ENCODE measurements at regions not wholly inside any gene's neighbourhood (a gene's known extent, or its start where the extent isn't known, plus 50 kb on each side); places are given as distances from the start of the nearest gene placed in this dataset.

DNA sequence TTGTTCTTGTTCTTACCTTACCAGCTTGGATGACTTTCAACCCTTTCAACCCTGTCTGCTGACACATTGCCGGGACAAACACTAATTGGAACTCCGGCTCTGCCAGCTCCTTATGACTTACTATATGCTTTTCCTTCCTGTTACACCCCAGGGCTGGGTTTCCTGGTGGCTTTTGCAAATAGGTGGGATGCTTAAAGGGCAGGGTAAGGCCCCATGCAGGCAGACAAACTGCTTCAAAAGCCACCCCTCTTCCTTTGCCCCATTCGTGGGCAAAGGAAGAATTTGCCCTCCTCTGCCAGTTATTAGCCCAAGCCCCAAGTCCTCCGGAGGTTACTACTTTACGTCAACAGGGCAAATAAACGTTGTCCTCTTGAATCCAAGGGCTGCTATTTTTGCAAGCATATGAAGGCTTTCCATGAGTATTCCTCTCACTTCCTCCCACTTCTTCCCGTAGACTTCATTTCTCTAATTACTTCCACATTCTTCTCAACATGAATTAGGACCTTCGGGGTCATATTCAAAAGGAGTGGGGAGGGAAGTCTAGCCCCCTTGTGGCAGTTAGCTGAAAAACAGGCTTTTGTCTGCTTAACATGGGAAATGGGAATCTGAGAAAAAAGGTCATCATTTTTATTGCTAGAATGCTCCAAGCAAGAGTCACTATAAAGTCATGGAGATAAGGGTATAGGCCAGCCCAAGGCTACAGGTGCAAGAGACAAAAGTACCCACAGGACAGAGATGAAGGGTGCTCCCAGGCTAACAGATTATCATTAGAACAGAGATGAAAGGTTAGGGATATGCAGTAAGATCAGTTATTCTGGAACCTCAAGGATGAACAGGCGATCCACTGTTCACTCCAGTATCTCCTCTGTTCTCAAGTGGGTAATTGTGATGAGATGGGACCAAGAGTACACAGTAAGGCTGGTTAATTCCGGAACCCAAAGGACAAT lies 56.3 kb upstream of the FSTL1 start:
- H3K4me1 ChIP-seq (ENCODE audit: control insufficient read depth, insufficient read depth, low read depth, low read length): peaks cover 1% of the 10 kb centered on the region
- H2BK5ac ChIP-seq (ENCODE audit: low read depth, low read length, poor library complexity, severe bottlenecking): no peak overlapping the region
- no peaks in the 10 kb centered on the region for H3K79me1 ChIP-seq (replicated peaks; ENCODE audit: low read length, poor library complexity, severe bottlenecking)
- H3K14ac ChIP-seq (ENCODE audit: low read length in 2 of 2): no peak overlapping the region
- H3K18ac ChIP-seq (ENCODE audit: low read depth in 1 of 2, low read length in 2 of 2): no peak overlapping the region
- H3K36me3 ChIP-seq (ENCODE audit: control insufficient read depth in 1 of 2, insufficient read depth in 2 of 2, low read depth in 1 of 2, low read length in 2 of 2): no peaks in the 10 kb centered on the region
- no peak overlapping the region for H4K8ac ChIP-seq (ENCODE audit: low read length)
- H3K27ac ChIP-seq (ENCODE audit: low read length, poor library complexity, severe bottlenecking): no peak overlapping the region
- H4K91ac ChIP-seq (ENCODE audit: low read length): no peak overlapping the region
- no peak overlapping the region for H2AFZ ChIP-seq (ENCODE audit: low read depth, low read length)
- no peaks in the 10 kb centered on the region for H3K9me3 ChIP-seq (ENCODE audit: control insufficient read depth, low read length)
- H3K4me3 ChIP-seq (ENCODE audit: insufficient read depth in 1 of 2, low read depth in 1 of 2, low read length in 2 of 2): peak overlapping the region in 1 of 2 experiments; percentile 47
- H2BK12ac ChIP-seq (ENCODE audit: low read length in 2 of 2): no peak overlapping the region
- WGBS: 80% methylated on average over 8 of the region's 10 CpGs
- peak; percentile 54 for DNase-seq
- no peaks in the 10 kb centered on the region for H3K27me3 ChIP-seq (ENCODE audit: control insufficient read depth in 1 of 2, insufficient read depth in 1 of 2, low read length in 2 of 2)
- no peak overlapping the region for H3K4ac ChIP-seq (ENCODE audit: low read depth in 1 of 2, low read length in 2 of 2)
- H3K23ac ChIP-seq (ENCODE audit: low read length in 2 of 2): no peak overlapping the region
- H2BK15ac ChIP-seq (ENCODE audit: low read depth, poor library complexity, severe bottlenecking): no peak overlapping the region
- H2BK120ac ChIP-seq (ENCODE audit: low read depth, low read length): no peak overlapping the region
- no peak overlapping the region for H3K4me2 ChIP-seq (ENCODE audit: low read length, poor library complexity, severe bottlenecking)
- H3K9ac ChIP-seq (ENCODE audit: low read length): peak overlapping the region; percentile 24
- H2AK5ac ChIP-seq (ENCODE audit: low read length, severe bottlenecking): peak overlapping the region; percentile 21

- 79% methylated on average over 5 of the region's 5 CpGs for WGBS
- H3K9me3 ChIP-seq (ENCODE audit: control insufficient read depth, low read length): no peaks in the 10 kb centered on the region
- no peak overlapping the region for H2BK15ac ChIP-seq (ENCODE audit: low read depth, poor library complexity, severe bottlenecking)
- no peak overlapping the region for H3K4me2 ChIP-seq (ENCODE audit: low read length, poor library complexity, severe bottlenecking)
- H3K4me1 ChIP-seq (ENCODE audit: control insufficient read depth, insufficient read depth, low read depth, low read length): peaks cover 1% of the 10 kb centered on the region
- no peaks in the 10 kb centered on the region for H3K27me3 ChIP-seq (ENCODE audit: control insufficient read depth in 1 of 2, insufficient read depth in 1 of 2, low read length in 2 of 2)
- DNase-seq: no peak
- H4K91ac ChIP-seq (ENCODE audit: low read length): no peak overlapping the region
- no peak overlapping the region for H3K14ac ChIP-seq (ENCODE audit: low read length in 2 of 2)
- H3K18ac ChIP-seq (ENCODE audit: low read depth in 1 of 2, low read length in 2 of 2): no peak overlapping the region
- no peaks in the 10 kb centered on the region for H3K79me1 ChIP-seq (replicated peaks; ENCODE audit: low read length, poor library complexity, severe bottlenecking)
- H2AFZ ChIP-seq (ENCODE audit: low read depth, low read length): no peak overlapping the region
- no peak overlapping the region for H3K27ac ChIP-seq (ENCODE audit: low read length, poor library complexity, severe bottlenecking)
- H4K8ac ChIP-seq (ENCODE audit: low read length): no peak overlapping the region
- H3K36me3 ChIP-seq (ENCODE audit: control insufficient read depth in 1 of 2, insufficient read depth in 2 of 2, low read depth in 1 of 2, low read length in 2 of 2): no peaks in the 10 kb centered on the region
- peak overlapping the region in 1 of 2 experiments; percentile 47 for H3K4me3 ChIP-seq (ENCODE audit: insufficient read depth in 1 of 2, low read depth in 1 of 2, low read length in 2 of 2)
- peak overlapping the region; percentile 24 for H3K9ac ChIP-seq (ENCODE audit: low read length)
- no peak overlapping the region for H3K4ac ChIP-seq (ENCODE audit: low read depth in 1 of 2, low read length in 2 of 2)
- H2BK120ac ChIP-seq (ENCODE audit: low read depth, low read length): no peak overlapping the region
- no peak overlapping the region for H2BK5ac ChIP-seq (ENCODE audit: low read depth, low read length, poor library complexity, severe bottlenecking)
- H3K23ac ChIP-seq (ENCODE audit: low read length in 2 of 2): no peak overlapping the region
- no peak overlapping the region for H2AK5ac ChIP-seq (ENCODE audit: low read length, severe bottlenecking)
- no peak overlapping the region for H2BK12ac ChIP-seq (ENCODE audit: low read length in 2 of 2)
Observed at GRCh38 chr3:120506076-120506827, 55.5 kb upstream of the FSTL1 start.

DNA sequence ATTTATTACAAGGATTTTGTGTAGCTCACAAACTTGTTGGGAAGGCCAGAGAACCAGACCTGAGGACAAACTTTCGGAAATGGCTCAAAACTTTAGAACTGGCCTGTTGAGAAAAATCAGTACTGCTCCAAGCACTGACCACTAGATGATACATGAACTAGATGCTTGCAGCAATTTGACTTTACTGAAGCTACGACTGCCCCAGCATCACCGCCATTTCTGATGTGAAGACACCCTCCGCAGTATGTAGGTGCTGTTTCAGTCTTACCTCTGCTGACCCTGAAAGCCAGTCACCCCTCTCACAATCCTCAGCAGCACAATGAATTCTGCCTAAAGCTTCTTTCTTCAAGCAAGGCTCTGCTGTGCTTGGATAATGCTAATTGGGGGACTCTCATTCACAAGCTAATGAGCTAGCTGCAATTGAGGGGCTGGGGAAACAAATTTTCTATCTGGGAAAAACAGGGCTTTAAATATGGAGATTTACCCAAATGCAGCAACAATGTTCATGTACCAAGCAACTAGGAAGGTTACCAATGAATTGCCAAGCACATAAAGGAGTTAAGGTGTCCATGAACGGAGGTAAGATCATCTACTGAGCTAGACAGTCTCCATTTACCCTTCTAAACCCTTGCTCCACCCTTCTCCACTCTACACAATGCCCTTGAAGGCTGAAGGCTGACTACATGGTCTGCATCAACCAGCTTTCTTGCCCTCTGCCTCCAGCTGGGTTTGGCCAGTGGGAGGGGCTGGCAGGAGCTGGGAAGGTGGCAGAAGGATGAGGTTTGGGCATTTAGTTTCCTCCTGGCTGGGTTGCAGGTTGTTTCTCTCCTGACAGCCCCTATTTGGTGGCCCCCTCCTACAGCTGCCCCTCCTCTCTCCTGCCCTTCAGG lies 53.2 kb upstream of the FSTL1 start:
- Histone ChIP-seq H2BK5ac (ENCODE audit: low read depth, low read length, poor library complexity, severe bottlenecking) (no peak overlapping the region), H3K36me3 (ENCODE audit: control insufficient read depth in 1 of 2, insufficient read depth in 2 of 2, low read depth in 1 of 2, low read length in 2 of 2) (no peaks in the 10 kb centered on the region), H2BK12ac (ENCODE audit: low read length in 2 of 2) (no peak overlapping the region), H3K4me1 (ENCODE audit: control insufficient read depth, insufficient read depth, low read depth, low read length) (peaks cover 1% of the 10 kb centered on the region), H2BK120ac (ENCODE audit: low read depth, low read length) (no peak overlapping the region), H3K4ac (ENCODE audit: low read depth in 1 of 2, low read length in 2 of 2) (no peak overlapping the region), H3K79me1 (replicated peaks; ENCODE audit: low read length, poor library complexity, severe bottlenecking) (no peaks in the 10 kb centered on the region), H4K8ac (ENCODE audit: low read length) (no peak overlapping the region), H3K27ac (ENCODE audit: low read length, poor library complexity, severe bottlenecking) (no peak overlapping the region), H3K18ac (ENCODE audit: low read depth in 1 of 2, low read length in 2 of 2) (no peak overlapping the region), H2AK5ac (ENCODE audit: low read length, severe bottlenecking) (peak overlapping the region; percentile 23), H3K4me3 (ENCODE audit: insufficient read depth in 1 of 2, low read depth in 1 of 2, low read length in 2 of 2) (no peak overlapping the region), H3K23ac (ENCODE audit: low read length in 2 of 2) (no peak overlapping the region), H3K14ac (ENCODE audit: low read length in 2 of 2) (no peak overlapping the region), H3K27me3 (ENCODE audit: control insufficient read depth in 1 of 2, insufficient read depth in 1 of 2, low read length in 2 of 2) (no peaks in the 10 kb centered on the region), H4K91ac (ENCODE audit: low read length) (no peak overlapping the region), H3K9ac (ENCODE audit: low read length) (no peak overlapping the region), H3K9me3 (ENCODE audit: control insufficient read depth, low read length) (no peaks in the 10 kb centered on the region), H2BK15ac (ENCODE audit: low read depth, poor library complexity, severe bottlenecking) (no peak overlapping the region), H2AFZ (ENCODE audit: low read depth, low read length) (no peak overlapping the region), H3K4me2 (ENCODE audit: low read length, poor library complexity, severe bottlenecking) (no peak overlapping the region)
- WGBS: 93% methylated on average over 4 of the region's 5 CpGs
- DNase-seq: no peak
